ENCODE measurements at regions not wholly inside any gene's neighbourhood (a gene's known extent, or its start where the extent isn't known, plus 50 kb on each side); places are given as distances from the start of the nearest gene placed in this dataset.

DNA sequence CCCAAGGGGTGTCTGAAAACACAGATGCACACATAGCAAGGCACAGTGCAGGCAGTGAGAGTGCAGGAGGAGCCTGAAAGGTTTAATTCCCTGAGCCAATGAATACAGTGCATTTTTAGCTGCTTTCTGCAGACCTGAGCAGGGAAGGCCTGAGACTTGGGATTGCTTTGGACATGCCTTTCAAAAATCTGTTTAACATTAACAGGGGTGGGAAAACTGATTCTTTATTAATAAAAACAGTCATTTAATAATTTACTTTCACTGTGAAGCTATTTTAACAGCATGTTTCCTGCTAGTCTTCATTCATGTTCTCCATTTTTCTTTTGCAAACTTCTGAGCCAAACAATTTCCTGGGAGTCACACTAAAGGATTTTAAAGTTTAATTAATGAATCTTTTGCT is 488.1 kb downstream of the SMARCA1 start:
- TF ChIP-seq, protein P1, sequence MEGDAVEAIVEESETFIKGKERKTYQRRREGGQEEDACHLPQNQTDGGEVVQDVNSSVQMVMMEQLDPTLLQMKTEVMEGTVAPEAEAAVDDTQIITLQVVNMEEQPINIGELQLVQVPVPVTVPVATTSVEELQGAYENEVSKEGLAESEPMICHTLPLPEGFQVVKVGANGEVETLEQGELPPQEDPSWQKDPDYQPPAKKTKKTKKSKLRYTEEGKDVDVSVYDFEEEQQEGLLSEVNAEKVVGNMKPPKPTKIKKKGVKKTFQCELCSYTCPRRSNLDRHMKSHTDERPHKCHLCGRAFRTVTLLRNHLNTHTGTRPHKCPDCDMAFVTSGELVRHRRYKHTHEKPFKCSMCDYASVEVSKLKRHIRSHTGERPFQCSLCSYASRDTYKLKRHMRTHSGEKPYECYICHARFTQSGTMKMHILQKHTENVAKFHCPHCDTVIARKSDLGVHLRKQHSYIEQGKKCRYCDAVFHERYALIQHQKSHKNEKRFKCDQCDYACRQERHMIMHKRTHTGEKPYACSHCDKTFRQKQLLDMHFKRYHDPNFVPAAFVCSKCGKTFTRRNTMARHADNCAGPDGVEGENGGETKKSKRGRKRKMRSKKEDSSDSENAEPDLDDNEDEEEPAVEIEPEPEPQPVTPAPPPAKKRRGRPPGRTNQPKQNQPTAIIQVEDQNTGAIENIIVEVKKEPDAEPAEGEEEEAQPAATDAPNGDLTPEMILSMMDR (IDR thresholded peaks at IDR 0.05 in 2 of 3, conservative IDR thresholded peaks at IDR 0.05 in 1 of 3; ENCODE audit: control insufficient read depth in 2 of 3, extremely low read depth in 1 of 3, insufficient read depth in 1 of 3, low read depth in 3 of 3, low read length in 3 of 3) = no peak
- TF ChIP-seq NR2C2 (IDR thresholded peaks at IDR 0.05; ENCODE audit: borderline replicate concordance, control insufficient read depth, insufficient read length, low read depth) (no peak), EZH2 (IDR thresholded peaks at IDR 0.05; ENCODE audit: borderline replicate concordance, control insufficient read depth, low read depth, low read length) (no peak), RAD21 (IDR thresholded peaks at IDR 0.05; ENCODE audit: insufficient read depth, low read depth, low read length) (no peak), SPI1 (IDR thresholded peaks at IDR 0.05; ENCODE audit: borderline replicate concordance, insufficient read depth, low read depth, low read length) (no peak), RAD51 (IDR thresholded peaks at IDR 0.05) (no peak), ESRRA (IDR thresholded peaks at IDR 0.05; ENCODE audit: low read length) (no peak)
- TF ChIP-seq, protein P2, sequence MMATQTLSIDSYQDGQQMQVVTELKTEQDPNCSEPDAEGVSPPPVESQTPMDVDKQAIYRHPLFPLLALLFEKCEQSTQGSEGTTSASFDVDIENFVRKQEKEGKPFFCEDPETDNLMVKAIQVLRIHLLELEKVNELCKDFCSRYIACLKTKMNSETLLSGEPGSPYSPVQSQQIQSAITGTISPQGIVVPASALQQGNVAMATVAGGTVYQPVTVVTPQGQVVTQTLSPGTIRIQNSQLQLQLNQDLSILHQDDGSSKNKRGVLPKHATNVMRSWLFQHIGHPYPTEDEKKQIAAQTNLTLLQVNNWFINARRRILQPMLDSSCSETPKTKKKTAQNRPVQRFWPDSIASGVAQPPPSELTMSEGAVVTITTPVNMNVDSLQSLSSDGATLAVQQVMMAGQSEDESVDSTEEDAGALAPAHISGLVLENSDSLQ (IDR thresholded peaks at IDR 0.05) = no peak
